Stomach (tissue), 4 donors: ENCODE measurements at regions not wholly inside any gene's neighbourhood (a gene's known extent, or its start where the extent isn't known, plus 50 kb on each side); places are given as distances from the start of the nearest gene placed in this dataset.

Source experiments
- EP300 ChIP-seq: sonication (generic); formaldehyde crosslinking; IDR thresholded peaks from one replicate; pipeline ENCODE4 v1.6.1; 2017; ENCODE audit warnings: antibody characterized with exemption
- POLR2A ChIP-seq, 4 donors: fragments of 450-650 bp; IDR thresholded peaks; one replicate each; pipeline ENCODE4 v1.6.1; 2016; ENCODE audit warnings: antibody characterized with exemption in 4 of 4, control low read depth in 2 of 4, mild to moderate bottlenecking in 1 of 4, moderate library complexity in 1 of 4
- POLR2AphosphoS5 ChIP-seq, 3 donors: sonication (generic); formaldehyde crosslinking; IDR thresholded peaks; one replicate each; pipeline ENCODE4 v1.6.1; 2016; ENCODE audit warnings: antibody characterized with exemption in 3 of 3
- TF ChIP-seq, protein P1 (sequence below), 7 experiments: fragments of 450-650 bp in 4 of 7; fragments of 200-600 bp in 3 of 7; sonication (generic) in 3 of 7; IDR thresholded peaks; one replicate each; pipeline ENCODE4 v1.5.1; 2016 to 2019; ENCODE audit warnings: antibody characterized with exemption in 7 of 7, control low read depth in 2 of 7, mild to moderate bottlenecking in 1 of 7

DNA sequence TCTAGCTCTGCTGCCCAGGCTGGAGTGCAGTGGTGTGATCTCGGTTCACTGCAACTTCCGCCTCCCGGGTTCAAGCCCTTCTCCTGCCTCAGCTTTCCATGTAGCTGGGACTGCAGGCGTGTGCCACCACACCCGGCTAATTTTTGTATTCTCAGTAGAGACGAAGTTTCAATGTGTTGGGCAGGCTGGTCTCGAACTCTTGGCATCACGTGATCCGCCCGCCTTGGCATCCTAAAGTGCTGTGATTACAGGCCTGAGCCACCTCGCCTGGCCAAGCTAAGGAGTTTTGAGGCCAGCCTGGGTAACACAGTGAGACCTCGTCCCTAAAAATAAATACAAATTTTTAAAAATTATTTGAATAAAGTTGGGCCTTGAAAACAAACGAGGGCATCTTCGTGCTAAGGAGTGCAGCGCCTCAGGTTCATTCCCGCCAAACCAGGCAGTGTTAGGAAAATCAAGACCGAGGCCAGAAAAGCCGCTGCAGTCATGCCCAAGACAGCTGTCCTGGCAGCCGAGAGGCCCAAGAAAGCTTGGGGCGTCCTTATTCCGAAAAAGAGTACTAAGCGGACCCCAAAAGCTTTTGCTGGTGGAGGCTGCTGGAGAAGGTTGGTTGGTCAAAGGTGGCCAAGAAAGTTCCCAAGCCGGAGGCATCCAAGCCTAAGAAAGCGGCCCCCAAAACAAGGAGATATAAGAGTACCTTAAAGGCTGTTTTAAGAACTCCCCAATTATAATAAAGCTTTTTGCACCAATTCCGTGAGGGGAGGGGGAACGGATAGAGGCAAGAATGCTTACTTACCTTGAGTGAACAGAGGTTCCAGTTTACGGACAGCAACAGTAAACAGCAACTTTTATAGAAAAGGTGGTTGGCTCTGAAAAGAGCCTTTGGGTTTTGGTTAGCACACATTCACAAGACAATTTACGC lies 109.0 kb downstream of the HFE start:
- TF ChIP-seq, protein P1, sequence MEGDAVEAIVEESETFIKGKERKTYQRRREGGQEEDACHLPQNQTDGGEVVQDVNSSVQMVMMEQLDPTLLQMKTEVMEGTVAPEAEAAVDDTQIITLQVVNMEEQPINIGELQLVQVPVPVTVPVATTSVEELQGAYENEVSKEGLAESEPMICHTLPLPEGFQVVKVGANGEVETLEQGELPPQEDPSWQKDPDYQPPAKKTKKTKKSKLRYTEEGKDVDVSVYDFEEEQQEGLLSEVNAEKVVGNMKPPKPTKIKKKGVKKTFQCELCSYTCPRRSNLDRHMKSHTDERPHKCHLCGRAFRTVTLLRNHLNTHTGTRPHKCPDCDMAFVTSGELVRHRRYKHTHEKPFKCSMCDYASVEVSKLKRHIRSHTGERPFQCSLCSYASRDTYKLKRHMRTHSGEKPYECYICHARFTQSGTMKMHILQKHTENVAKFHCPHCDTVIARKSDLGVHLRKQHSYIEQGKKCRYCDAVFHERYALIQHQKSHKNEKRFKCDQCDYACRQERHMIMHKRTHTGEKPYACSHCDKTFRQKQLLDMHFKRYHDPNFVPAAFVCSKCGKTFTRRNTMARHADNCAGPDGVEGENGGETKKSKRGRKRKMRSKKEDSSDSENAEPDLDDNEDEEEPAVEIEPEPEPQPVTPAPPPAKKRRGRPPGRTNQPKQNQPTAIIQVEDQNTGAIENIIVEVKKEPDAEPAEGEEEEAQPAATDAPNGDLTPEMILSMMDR (IDR thresholded peaks at IDR 0.05) = no peak
- TF ChIP-seq POLR2A (IDR thresholded peaks at IDR 0.05) (no peak), POLR2AphosphoS5 (IDR thresholded peaks at IDR 0.05) (no peak), EP300 (no peak)
